H1 (cell line): ENCODE measurements at regions not wholly inside any gene's neighbourhood (a gene's known extent, or its start where the extent isn't known, plus 50 kb on each side); places are given as distances from the start of the nearest gene placed in this dataset.

Experiments used
- CTCF ChIA-PET: fragments of 300-600 bp; sonication (Branson Sonifier 250); formaldehyde crosslinking; loops from one replicate; lab custom pipeline; 2021; ENCODE audit not compliant: partially characterized antibody; lab: Charles Lee
- POLR2A ChIA-PET: fragments of 300-600 bp; sonication (Branson Sonifier 250); formaldehyde crosslinking; loops from one replicate; lab custom pipeline; 2021; ENCODE audit warnings: inconsistent platforms; ENCODE audit not compliant: partially characterized antibody; lab: Charles Lee
- DNase-seq, 2 experiments: peaks; one replicate each; pipeline versions ENCODE4 v3.0.0 to v3.0.0-alpha.2; 2010 to 2022; ENCODE audit warnings: low spot score in 2 of 2, low read depth in 1 of 2, mixed read lengths in 1 of 2
- FAIRE-seq: peaks from 2 replicates; lab custom pipeline; 2011; peaks lifted over from hg19 to GRCh38; lab: Jason Lieb, UNC
- H2AFZ ChIP-seq: 2 replicates; pipeline ENCODE4 v1.8.1; 2012; ENCODE audit warnings: low read length, inconsistent platforms
- H2AK5ac ChIP-seq: 2 replicates; pipeline ENCODE4 v1.6.1; 2013; ENCODE audit warnings: low read depth, low read length
- H2BK120ac ChIP-seq: replicated peaks from 2 replicates; pipeline ENCODE3; 2013; ENCODE audit warnings: low read depth, low read length, inconsistent platforms
- H2BK12ac ChIP-seq: 2 replicates; pipeline ENCODE4 v1.6.1; 2013; ENCODE audit warnings: low read depth, low read length
- H2BK15ac ChIP-seq: 2 replicates; pipeline ENCODE4 v1.6.1; 2013; ENCODE audit warnings: low read length
- H2BK20ac ChIP-seq: 2 replicates; pipeline ENCODE4 v1.6.1; 2013; ENCODE audit warnings: low read length
- H2BK5ac ChIP-seq: 2 replicates; pipeline ENCODE4 v1.6.1; 2013; ENCODE audit warnings: low read depth, low read length
- H3K14ac ChIP-seq: 2 replicates; pipeline ENCODE4 v1.6.1; 2013; ENCODE audit warnings: inconsistent platforms; ENCODE audit not compliant: insufficient read length
- H3K18ac ChIP-seq: 2 replicates; pipeline ENCODE4 v1.6.1; 2013; ENCODE audit warnings: low read length; ENCODE audit errors: extremely low read depth
- H3K23ac ChIP-seq: 2 replicates; pipeline ENCODE4 v1.6.1; 2013; ENCODE audit warnings: inconsistent platforms; ENCODE audit not compliant: insufficient read length
- H3K23me2 ChIP-seq: 2 replicates; pipeline ENCODE4 v1.6.1; 2013; ENCODE audit warnings: low read depth, low read length
- H3K27ac ChIP-seq: 2 replicates; pipeline ENCODE4 v1.6.1; 2011; ENCODE audit warnings: low read depth, low read length, inconsistent platforms
- H3K27me3 ChIP-seq, 4 experiments: replicated peaks in 1 of 4; 1 replicate in 1 of 4; 2 replicates in 3 of 4; pipeline versions ENCODE4 v1.6.1 to v1.8.1; 2011 to 2013; ENCODE audit warnings: low read length in 3 of 4, mild to moderate bottlenecking in 3 of 4, inconsistent platforms in 2 of 4, mixed read lengths in 2 of 4, moderate library complexity in 1 of 4; ENCODE audit not compliant: control insufficient read depth in 3 of 4, insufficient read depth in 3 of 4; ENCODE audit errors: extremely low read depth in 1 of 4
- H3K36me3 ChIP-seq, 4 experiments: 2 replicates each; pipeline versions ENCODE4 v1.6.1 to v1.8.1; 2011 to 2013; ENCODE audit warnings: mild to moderate bottlenecking in 4 of 4, low read length in 3 of 4, moderate library complexity in 2 of 4, control low read depth in 1 of 4, inconsistent platforms in 1 of 4; ENCODE audit not compliant: insufficient read depth in 4 of 4, control insufficient read depth in 2 of 4
- H3K4ac ChIP-seq: replicated peaks from 2 replicates; pipeline ENCODE3; 2013; ENCODE audit warnings: low read length, low read depth, mixed read lengths, inconsistent platforms; ENCODE audit not compliant: insufficient read length
- H3K4me1 ChIP-seq, 4 experiments: replicated peaks in 1 of 4; 1 replicate in 1 of 4; 2 replicates in 3 of 4; pipeline versions ENCODE4 v1.6.1 to v1.8.1; 2011 to 2013; ENCODE audit warnings: low read length in 3 of 4, inconsistent platforms in 2 of 4, mixed read lengths in 1 of 4; ENCODE audit not compliant: insufficient read depth in 4 of 4, control insufficient read depth in 3 of 4
- H3K4me2 ChIP-seq, 2 experiments: 2 replicates each; pipeline versions ENCODE4 v1.6.1 to v1.8.1; 2011 to 2013; ENCODE audit warnings: low read depth in 2 of 2, low read length in 2 of 2, control low read depth in 1 of 2, inconsistent platforms in 1 of 2, mild to moderate bottlenecking in 1 of 2; ENCODE audit not compliant: insufficient read depth in 1 of 2
- H3K4me3 ChIP-seq, 4 experiments: fragments of 200-600, 300-600 bp in 1 of 4; sonication (generic), shearing (Covaris generic), sonication (Bioruptor Twin) in 1 of 4; 2 replicates each; pipeline versions ENCODE4 v1.5.1 to v1.8.1; 2011 to 2016; ENCODE audit warnings: low read length in 4 of 4, low read depth in 3 of 4, control low read depth in 2 of 4, inconsistent platforms in 2 of 4, mild to moderate bottlenecking in 2 of 4, mixed read lengths in 1 of 4, moderate library complexity in 1 of 4; ENCODE audit not compliant: insufficient read depth in 2 of 4; ENCODE audit errors: extremely low read depth in 1 of 4
- H3K56ac ChIP-seq: replicated peaks from 2 replicates; pipeline ENCODE3; 2013; ENCODE audit warnings: low read depth, mild to moderate bottlenecking, mixed read lengths, low read length, inconsistent platforms; ENCODE audit not compliant: insufficient read length
- H3K79me1 ChIP-seq: 2 replicates; pipeline ENCODE4 v1.6.1; 2013; ENCODE audit warnings: low read depth, low read length, control low read depth
- H3K79me2 ChIP-seq, 2 experiments: 2 replicates each; pipeline versions ENCODE4 v1.6.1 to v1.8.1; 2012 to 2013; ENCODE audit warnings: low read length in 2 of 2, mild to moderate bottlenecking in 2 of 2, inconsistent platforms in 1 of 2; ENCODE audit not compliant: insufficient read depth in 2 of 2, control insufficient read depth in 1 of 2
- H3K9ac ChIP-seq, 4 experiments: replicated peaks in 1 of 4; 1 replicate in 1 of 4; 2 replicates in 3 of 4; pipeline versions ENCODE4 v1.6.1 to v1.8.1; 2011 to 2013; ENCODE audit warnings: low read depth in 3 of 4, low read length in 3 of 4, control low read depth in 2 of 4, mild to moderate bottlenecking in 2 of 4, moderate library complexity in 2 of 4, inconsistent platforms in 1 of 4; ENCODE audit errors: extremely low read depth in 1 of 4
- H3K9me3 ChIP-seq, 2 experiments: 2 replicates each; pipeline versions ENCODE4 v1.6.1 to v1.8.1; 2012 to 2013; ENCODE audit warnings: mild to moderate bottlenecking in 2 of 2, moderate library complexity in 2 of 2, control low read depth in 1 of 2, inconsistent platforms in 1 of 2, low read depth in 1 of 2, low read length in 1 of 2, mixed read lengths in 1 of 2; ENCODE audit not compliant: insufficient read depth in 2 of 2
- H4K20me1 ChIP-seq, 2 experiments: replicated peaks in 1 of 2; 2 replicates each; pipeline versions ENCODE3 to v1.8.1; 2011 to 2013; ENCODE audit warnings: inconsistent platforms in 2 of 2, low read length in 2 of 2, mild to moderate bottlenecking in 1 of 2; ENCODE audit not compliant: insufficient read depth in 2 of 2, control insufficient read depth in 1 of 2
- H4K5ac ChIP-seq: 2 replicates; pipeline ENCODE4 v1.6.1; 2013; ENCODE audit warnings: low read length, low read depth, mixed read lengths, inconsistent platforms; ENCODE audit not compliant: insufficient read length
- H4K8ac ChIP-seq: 2 replicates; pipeline ENCODE4 v1.8.0; 2013; ENCODE audit warnings: mild to moderate bottlenecking, moderate library complexity, low read length, inconsistent platforms; ENCODE audit not compliant: insufficient read depth; ENCODE audit errors: extremely low read depth
- H4K91ac ChIP-seq: replicated peaks from 2 replicates; pipeline ENCODE3; 2013; ENCODE audit warnings: low read length, mixed read lengths, inconsistent platforms; ENCODE audit not compliant: insufficient read length
- BACH1 ChIP-seq: IDR thresholded peaks from 2 replicates; pipeline ENCODE4 v1.6.1; 2012; ENCODE audit warnings: low read length, improper control_type of control experiment
- CHD2 ChIP-seq: IDR thresholded peaks from 2 replicates; pipeline ENCODE4 v1.6.1; 2012; ENCODE audit warnings: low read length, improper control_type of control experiment
- CREB1 ChIP-seq: IDR thresholded peaks from 2 replicates; pipeline ENCODE4 v1.6.1; 2012; ENCODE audit warnings: inconsistent platforms
- EGR1 ChIP-seq: IDR thresholded peaks from 2 replicates; pipeline ENCODE4 v1.6.1; 2011; ENCODE audit warnings: low read depth, low read length, borderline replicate concordance
- KDM1A ChIP-seq: fragments of 200-600, 300-600 bp; sonication (generic); IDR thresholded peaks from 2 replicates; pipeline ENCODE4 v1.7.1; 2016; ENCODE audit warnings: mild to moderate bottlenecking, low read length, borderline replicate concordance
- KDM4A ChIP-seq: IDR thresholded peaks from one replicate; pipeline ENCODE4 v1.7.1; 2012; ENCODE audit warnings: low read depth, mild to moderate bottlenecking, moderate library complexity, low read length, inconsistent platforms; ENCODE audit not compliant: severe bottlenecking
- NANOG ChIP-seq: IDR thresholded peaks from 2 replicates; pipeline ENCODE4 v1.6.1; 2011; ENCODE audit warnings: low read length, low read depth, mild to moderate bottlenecking, inconsistent platforms; ENCODE audit not compliant: insufficient read depth, poor library complexity, severe bottlenecking
- NRF1 ChIP-seq: IDR thresholded peaks from 2 replicates; pipeline ENCODE4 v1.6.1; 2011; ENCODE audit warnings: mild to moderate bottlenecking, low read depth, low read length, improper control_type of control experiment
- POLR2A ChIP-seq, 2 experiments: IDR thresholded peaks; 1 replicate in 1 of 2; 2 replicates in 1 of 2; pipeline ENCODE4 v1.6.1; 2011; ENCODE audit warnings: low read depth in 2 of 2, low read length in 2 of 2, mild to moderate bottlenecking in 2 of 2; ENCODE audit errors: control extremely low read depth in 1 of 2
- RBBP5 ChIP-seq: IDR thresholded peaks from 2 replicates; pipeline ENCODE4 v1.7.1; 2012; ENCODE audit warnings: low read depth, mild to moderate bottlenecking, inconsistent platforms, low read length, moderate library complexity, borderline replicate concordance
- SAP30 ChIP-seq: fragments of 300-600 bp; sonication (generic); IDR thresholded peaks from 2 replicates; pipeline ENCODE4 v1.7.1; 2012; ENCODE audit warnings: low read length, moderate library complexity, mild to moderate bottlenecking, inconsistent platforms; ENCODE audit not compliant: insufficient read depth, insufficient replicate concordance
- SP1 ChIP-seq: IDR thresholded peaks from 2 replicates; pipeline ENCODE4 v1.6.1; 2011; ENCODE audit warnings: low read depth, low read length
- SUZ12 ChIP-seq: fragments of 200-600 bp; sonication (generic); IDR thresholded peaks from 2 replicates; pipeline ENCODE4 v1.6.1; 2012; ENCODE audit warnings: mild to moderate bottlenecking, inconsistent platforms, low read length, moderate library complexity, mixed read lengths
- YY1 ChIP-seq: IDR thresholded peaks from 2 replicates; pipeline ENCODE4 v1.6.1; 2011; ENCODE audit warnings: low read depth, mild to moderate bottlenecking, low read length
- WGBS, 2 experiments: shearing (Covaris generic) in 1 of 2; methylation state at CpG; one replicate each; pipeline versions ENCODE4 v1.1.6 to v1.1.7; 2013 to 2015; ENCODE audit warnings: low lambda C conversion rate in 2 of 2, mixed read lengths in 2 of 2, inconsistent platforms in 1 of 2, low coverage in 1 of 2, missing lambda C conversion rate in 1 of 2; ENCODE audit not compliant: insufficient replicate concordance in 2 of 2, insufficient coverage in 1 of 2, insufficient read length in 1 of 2; ENCODE audit errors: extremely low coverage in 1 of 2, missing lambda C conversion rate in 1 of 2; 5-methylcytosine and 5-hydroxymethylcytosine counted together
- TF ChIP-seq, protein P1 (sequence below): IDR thresholded peaks from 2 replicates; pipeline ENCODE4 v1.6.1; 2012; ENCODE audit warnings: inconsistent platforms

DNA sequence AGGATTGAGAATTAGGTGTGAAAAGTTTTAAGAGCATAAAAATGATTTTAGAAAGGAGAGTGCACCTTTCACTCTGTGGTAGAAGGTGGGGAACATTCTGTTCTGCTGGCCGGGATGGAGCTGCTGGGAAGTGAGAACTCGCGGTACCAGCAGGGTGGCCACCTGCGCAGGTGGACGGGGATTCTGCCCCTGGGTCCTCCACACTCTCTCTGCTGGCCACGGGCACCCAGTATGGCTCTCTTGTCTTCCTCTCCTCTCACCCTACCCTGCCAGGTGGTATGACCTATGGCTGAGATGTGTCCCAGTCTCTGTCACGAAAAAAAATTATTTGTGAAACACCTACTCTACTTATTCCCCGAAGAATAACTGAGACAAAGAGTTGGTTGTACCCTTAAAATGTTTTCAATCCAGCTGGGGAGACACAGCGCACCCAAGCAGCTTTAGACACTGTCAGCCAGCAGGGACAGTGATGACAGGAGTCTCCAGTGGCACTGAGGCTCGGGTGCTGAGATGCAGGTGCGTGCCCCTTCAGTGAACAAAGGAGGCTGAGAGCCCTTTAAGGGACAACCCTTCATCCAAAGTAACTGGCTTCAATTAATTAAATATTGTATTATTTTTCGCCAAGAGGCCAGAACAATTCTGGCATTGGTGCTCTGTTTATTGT, 195.4 kb downstream of the TBXT start:
- Histone ChIP-seq H3K14ac (no peak overlapping the region), H3K79me1 (no peaks in the 10 kb centered on the region), H2BK12ac (no peak overlapping the region), H3K27ac (no peak overlapping the region), H2BK120ac (no peak overlapping the region), H3K18ac (no peak overlapping the region), H2AFZ (no peak overlapping the region), H2BK20ac (no peak overlapping the region), H3K9me3 (no peaks in the 10 kb centered on the region), H2AK5ac (no peak overlapping the region), H2BK5ac (no peak overlapping the region), H3K4me2 (no peak overlapping the region), H3K4ac (no peak overlapping the region), H3K23me2 (peaks cover 3% of the 10 kb centered on the region; the same call in 1 of the 2 replicates), H4K20me1 (no peaks in the 10 kb centered on the region), H3K9ac (no peak overlapping the region), H4K5ac (no peak overlapping the region), H3K4me3 (no peak overlapping the region), H3K27me3 (no peaks in the 10 kb centered on the region), H2BK15ac (no peak overlapping the region), H3K36me3 (no peaks in the 10 kb centered on the region), H3K79me2 (no peaks in the 10 kb centered on the region), H3K4me1 (no peaks in the 10 kb centered on the region), H3K56ac (no peak overlapping the region), H4K8ac (no peak overlapping the region), H4K91ac (no peak overlapping the region), H3K23ac (no peak overlapping the region)
- POLR2A ChIA-PET: interaction anchor here (0.5 kb wide), 1 partner anchor 82 kb away, joined by 3 read pairs; no protein-coding TSS in a partner anchor
- DNase-seq (no peak), FAIRE-seq (no peak)
- WGBS, 2 experiments: 88% methylated on average over 12 of the region's 12 CpGs; no CpG with 5 or more reads in 1 of the 2 experiments
- CTCF ChIA-PET: interaction anchor here (0.7 to 1.4 kb wide), 6 partner anchors 61 to 125 kb away, joined by 3 to 4 read pairs (median 3); no protein-coding TSS in a partner anchor
- TF ChIP-seq POLR2A (IDR thresholded peaks at IDR 0.05; ENCODE audit: control extremely low read depth in 1 of 2, low read depth in 2 of 2, low read length in 2 of 2): no peak
- no peak for TF ChIP-seq NANOG
- TF ChIP-seq KDM1A: no peak
- TF ChIP-seq CREB1: no peak
- no peak for TF ChIP-seq BACH1
- TF ChIP-seq CHD2: no peak
- TF ChIP-seq SUZ12: no peak
- no peak for TF ChIP-seq RBBP5
- no peak for TF ChIP-seq KDM4A
- TF ChIP-seq NRF1: no peak
- TF ChIP-seq SP1: no peak
- TF ChIP-seq, protein P1, sequence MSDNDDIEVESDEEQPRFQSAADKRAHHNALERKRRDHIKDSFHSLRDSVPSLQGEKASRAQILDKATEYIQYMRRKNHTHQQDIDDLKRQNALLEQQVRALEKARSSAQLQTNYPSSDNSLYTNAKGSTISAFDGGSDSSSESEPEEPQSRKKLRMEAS: no peak
- TF ChIP-seq EGR1: no peak
- TF ChIP-seq SAP30: no peak
- TF ChIP-seq YY1: no peak
